H9 (cell line): ENCODE measurements at regions not wholly inside any gene's neighbourhood (a gene's known extent, or its start where the extent isn't known, plus 50 kb on each side); places are given as distances from the start of the nearest gene placed in this dataset.

Experiments
- DNase-seq: peaks from one replicate; pipeline ENCODE4 v3.0.0-alpha.2; 2017
- H2AFZ ChIP-seq: one replicate; pipeline ENCODE4 v1.6.1; 2013; ENCODE audit warnings: mild to moderate bottlenecking, low read length, control low read depth, moderate library complexity
- H2AK5ac ChIP-seq: 2 replicates; pipeline ENCODE4 v1.6.1; 2013; ENCODE audit warnings: low read length, control low read depth, mixed read lengths; ENCODE audit not compliant: insufficient read length
- H2BK120ac ChIP-seq: one replicate; pipeline ENCODE4 v1.6.1; 2013; ENCODE audit warnings: low read depth, mild to moderate bottlenecking, low read length, control low read depth, inconsistent platforms; ENCODE audit not compliant: poor library complexity, severe bottlenecking
- H2BK12ac ChIP-seq: 2 replicates; pipeline ENCODE4 v1.6.1; 2013; ENCODE audit warnings: low read length, control low read depth, mixed read lengths, low read depth; ENCODE audit not compliant: insufficient read length
- H2BK15ac ChIP-seq: 2 replicates; pipeline ENCODE4 v1.6.1; 2013; ENCODE audit warnings: low read depth, low read length, control low read depth
- H2BK20ac ChIP-seq: one replicate; pipeline ENCODE4 v1.6.1; 2013; ENCODE audit warnings: low read depth, mild to moderate bottlenecking, low read length, control low read depth, inconsistent platforms; ENCODE audit not compliant: poor library complexity, severe bottlenecking
- H2BK5ac ChIP-seq: 2 replicates; pipeline ENCODE4 v1.6.1; 2013; ENCODE audit warnings: low read length, control low read depth, mixed read lengths; ENCODE audit not compliant: insufficient read length
- H3K14ac ChIP-seq: 2 replicates; pipeline ENCODE4 v1.6.1; 2013; ENCODE audit warnings: low read length, control low read depth; ENCODE audit not compliant: insufficient read depth
- H3K18ac ChIP-seq: 2 replicates; pipeline ENCODE4 v1.6.1; 2013; ENCODE audit warnings: low read depth, mild to moderate bottlenecking, mixed read lengths, low read length, control low read depth; ENCODE audit not compliant: insufficient read length
- H3K23ac ChIP-seq: 2 replicates; pipeline ENCODE4 v1.6.1; 2013; ENCODE audit warnings: low read length, control low read depth, mixed read lengths, low read depth; ENCODE audit not compliant: insufficient read length
- H3K23me2 ChIP-seq: 2 replicates; pipeline ENCODE4 v1.6.1; 2013; ENCODE audit warnings: low read depth, mild to moderate bottlenecking, mixed read lengths, low read length, control low read depth; ENCODE audit not compliant: insufficient read length, poor library complexity, severe bottlenecking
- H3K27ac ChIP-seq: 2 replicates; pipeline ENCODE4 v1.5.1; 2013; ENCODE audit warnings: low read length, control low read depth, mixed read lengths, low read depth; ENCODE audit not compliant: insufficient read length
- H3K27me3 ChIP-seq: 2 replicates; pipeline ENCODE4 v1.6.1; 2013; ENCODE audit warnings: low read length, control low read depth, inconsistent platforms; ENCODE audit not compliant: insufficient read depth
- H3K4ac ChIP-seq: 2 replicates; pipeline ENCODE4 v1.6.1; 2013; ENCODE audit warnings: low read depth, mild to moderate bottlenecking, control low read depth, inconsistent platforms, low read length, moderate library complexity
- H3K4me1 ChIP-seq: 2 replicates; pipeline ENCODE4 v1.6.1; 2013; ENCODE audit warnings: low read length, control low read depth, inconsistent platforms; ENCODE audit not compliant: insufficient read depth
- H3K4me2 ChIP-seq: 2 replicates; pipeline ENCODE4 v1.6.1; 2013; ENCODE audit warnings: low read length, control low read depth, mixed read lengths; ENCODE audit not compliant: insufficient read length, insufficient read depth
- H3K56ac ChIP-seq: 2 replicates; pipeline ENCODE4 v1.6.1; 2013; ENCODE audit warnings: low read depth, mild to moderate bottlenecking, mixed read lengths, low read length, control low read depth; ENCODE audit not compliant: insufficient read length
- H3K79me1 ChIP-seq: 2 replicates; pipeline ENCODE4 v1.6.1; 2013; ENCODE audit warnings: low read depth, mild to moderate bottlenecking, moderate library complexity, low read length, control low read depth, inconsistent platforms; ENCODE audit not compliant: insufficient read depth, poor library complexity, severe bottlenecking
- H3K79me2 ChIP-seq: 2 replicates; pipeline ENCODE4 v1.6.1; 2013; ENCODE audit warnings: low read length, control low read depth, inconsistent platforms; ENCODE audit not compliant: insufficient read depth
- H3K9ac ChIP-seq: 2 replicates; pipeline ENCODE4 v1.6.1; 2013; ENCODE audit warnings: low read length, control low read depth, mixed read lengths; ENCODE audit not compliant: insufficient read length; ENCODE audit errors: extremely low read depth
- H3K9me3 ChIP-seq: one replicate; pipeline ENCODE4 v1.6.1; 2013; ENCODE audit warnings: low read depth, low read length, inconsistent platforms; ENCODE audit not compliant: control insufficient read depth
- H3T11ph ChIP-seq: one replicate; pipeline ENCODE4 v1.6.1; 2013; ENCODE audit warnings: mild to moderate bottlenecking, low read length, control low read depth, inconsistent platforms
- H4K20me1 ChIP-seq: one replicate; pipeline ENCODE4 v1.6.1; 2013; ENCODE audit not compliant: control insufficient read depth, insufficient read length, insufficient read depth
- H4K5ac ChIP-seq: 2 replicates; pipeline ENCODE4 v1.6.1; 2013; ENCODE audit warnings: low read depth, mild to moderate bottlenecking, mixed read lengths, low read length, control low read depth; ENCODE audit not compliant: insufficient read length
- H4K8ac ChIP-seq: replicated peaks from 2 replicates; pipeline ENCODE4 v1.6.1; 2013; ENCODE audit warnings: low read length, control low read depth, mixed read lengths, low read depth; ENCODE audit not compliant: insufficient read length
- H4K91ac ChIP-seq: 2 replicates; pipeline ENCODE4 v1.6.1; 2013; ENCODE audit warnings: low read depth, mild to moderate bottlenecking, moderate library complexity, mixed read lengths, low read length, control low read depth; ENCODE audit not compliant: insufficient read length
- H3K27ac Mint-ChIP-seq, 3 experiments: 2 replicates in 2 of 3; 3 replicates in 1 of 3; pipeline ENCODE4 v1.8.0; 2020 to 2021; ENCODE audit warnings: mixed read lengths in 3 of 3, mild to moderate bottlenecking in 1 of 3, moderate library complexity in 1 of 3
- H3K27me3 Mint-ChIP-seq: 2 replicates; pipeline ENCODE4 v1.8.0; 2021; ENCODE audit warnings: low read depth, mild to moderate bottlenecking, moderate library complexity, mixed read lengths
- H3K36me3 Mint-ChIP-seq, 3 experiments: 2 replicates in 2 of 3; 3 replicates in 1 of 3; pipeline ENCODE4 v1.8.0; 2020 to 2021; ENCODE audit warnings: low read depth in 3 of 3, mixed read lengths in 3 of 3; ENCODE audit not compliant: insufficient read depth in 1 of 3
- H3K4me1 Mint-ChIP-seq, 2 experiments: 2 replicates each; pipeline ENCODE4 v1.8.0; 2020; ENCODE audit warnings: mixed read lengths in 2 of 2
- H3K4me3 Mint-ChIP-seq, 2 experiments: 2 replicates in 1 of 2; 3 replicates in 1 of 2; pipeline ENCODE4 v1.8.0; 2020 to 2021; ENCODE audit warnings: mild to moderate bottlenecking in 2 of 2, mixed read lengths in 2 of 2, moderate library complexity in 1 of 2
- H3K9me3 Mint-ChIP-seq, 2 experiments: 2 replicates in 1 of 2; 3 replicates in 1 of 2; pipeline ENCODE4 v1.8.0; 2020; ENCODE audit warnings: mild to moderate bottlenecking in 2 of 2, mixed read lengths in 2 of 2, moderate library complexity in 1 of 2
- CTCF ChIP-seq: fragments of 200-600 bp; sonication (generic); conservative IDR thresholded peaks from 3 replicates; pipeline ENCODE4 v1.8.0; 2021; ENCODE audit warnings: antibody characterized with exemption, mild to moderate bottlenecking
- WGBS: extraction: QIAGEN DNeasy Blood & Tissue Kit; methylation state at CpG from one replicate; pipeline ENCODE4 v1.1.7; 2013; ENCODE audit warnings: missing lambda C conversion rate, low lambda C conversion rate, mixed read lengths; ENCODE audit not compliant: insufficient read length; ENCODE audit errors: extremely low coverage; 5-methylcytosine and 5-hydroxymethylcytosine counted together

DNA sequence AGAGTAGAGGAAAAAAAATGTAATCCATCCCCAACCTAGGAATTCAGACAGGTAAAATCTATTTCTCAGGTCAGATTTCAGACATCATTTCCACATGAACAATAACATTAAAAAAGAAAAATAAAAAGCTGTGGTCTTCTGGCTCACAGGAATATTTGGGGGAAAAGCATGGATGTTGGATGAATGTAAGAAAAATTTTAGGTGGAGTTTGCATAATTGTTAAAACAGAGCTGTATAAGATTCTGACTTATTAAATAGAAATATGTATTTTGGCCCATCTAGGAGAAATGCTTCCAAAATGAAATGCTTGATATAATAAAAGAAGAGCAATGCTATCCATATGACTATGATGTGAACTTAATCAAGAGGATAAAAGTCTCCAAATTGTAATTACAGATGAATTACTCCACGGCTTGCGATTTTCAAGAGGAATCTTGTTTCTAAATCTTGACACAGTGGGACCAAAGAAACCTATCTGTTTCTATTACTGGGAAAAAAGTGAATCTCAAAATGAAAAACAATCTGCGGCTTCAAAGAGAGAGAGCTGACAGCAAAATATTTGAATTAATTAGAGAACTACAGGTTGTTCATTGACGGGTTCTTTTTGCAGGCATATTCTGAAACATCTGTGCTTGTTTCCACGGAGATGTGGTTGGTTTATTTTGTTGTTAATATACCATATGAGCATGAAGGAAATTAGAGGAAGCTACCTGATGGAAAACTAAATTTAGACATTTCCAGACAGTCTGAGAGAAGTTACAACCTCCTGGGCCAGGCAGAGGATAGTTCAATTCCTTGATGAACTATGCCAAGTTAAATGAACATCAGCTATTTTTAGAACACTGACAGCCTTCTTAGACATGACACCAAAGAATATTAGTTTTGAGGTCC, 468.7 kb downstream of the PID1 start:
- no peak overlapping the region for H3K4me3 Mint-ChIP-seq
- H2BK120ac ChIP-seq, result no peak overlapping the region
- H2BK12ac ChIP-seq, result no peak overlapping the region
- H3K27ac Mint-ChIP-seq, result no peak overlapping the region
- H3K4me1 Mint-ChIP-seq, result 0 out of 4 replicates have a peak, but pooled peaks cover 0 to 3% of the 10 kb centered on the region in 2 experiments
- H3K14ac ChIP-seq, result no peak overlapping the region
- H3K27ac ChIP-seq, result no peak overlapping the region
- no peak overlapping the region for H3K9ac ChIP-seq
- no peaks in the 10 kb centered on the region for H3K36me3 Mint-ChIP-seq
- H2AFZ ChIP-seq, result no peak overlapping the region
- no CpG with 5 or more reads among the region's 5 CpGs for WGBS
- H4K8ac ChIP-seq, result no peak overlapping the region
- H3K79me2 ChIP-seq, result no peaks in the 10 kb centered on the region
- H3K23ac ChIP-seq, result no peak overlapping the region
- no peak for DNase-seq
- no peak overlapping the region for H2BK5ac ChIP-seq
- H3K4me2 ChIP-seq, result no peak overlapping the region
- no peak overlapping the region for H3K18ac ChIP-seq
- no peaks in the 10 kb centered on the region for H3K9me3 Mint-ChIP-seq
- no peaks in the 10 kb centered on the region for H3K4me1 ChIP-seq
- no peak overlapping the region for H4K5ac ChIP-seq
- H3K4ac ChIP-seq, result no peak overlapping the region
- no peak overlapping the region for H2BK20ac ChIP-seq
- H3K27me3 ChIP-seq, result no peaks in the 10 kb centered on the region
- no peak overlapping the region for H3T11ph ChIP-seq
- TF ChIP-seq CTCF, result no peak
- H3K79me1 ChIP-seq, result no peaks in the 10 kb centered on the region
- H4K20me1 ChIP-seq, result no peaks in the 10 kb centered on the region
- no peak overlapping the region for H3K56ac ChIP-seq
- H4K91ac ChIP-seq, result no peak overlapping the region
- no peaks in the 10 kb centered on the region for H3K23me2 ChIP-seq
- no peaks in the 10 kb centered on the region for H3K27me3 Mint-ChIP-seq
- H2BK15ac ChIP-seq, result no peak overlapping the region
- H2AK5ac ChIP-seq, result no peak overlapping the region
- H3K9me3 ChIP-seq, result no peaks in the 10 kb centered on the region
